ENCODE measurements at regions not wholly inside any gene's neighbourhood (a gene's known extent, or its start where the extent isn't known, plus 50 kb on each side); places are given as distances from the start of the nearest gene placed in this dataset.

DNA sequence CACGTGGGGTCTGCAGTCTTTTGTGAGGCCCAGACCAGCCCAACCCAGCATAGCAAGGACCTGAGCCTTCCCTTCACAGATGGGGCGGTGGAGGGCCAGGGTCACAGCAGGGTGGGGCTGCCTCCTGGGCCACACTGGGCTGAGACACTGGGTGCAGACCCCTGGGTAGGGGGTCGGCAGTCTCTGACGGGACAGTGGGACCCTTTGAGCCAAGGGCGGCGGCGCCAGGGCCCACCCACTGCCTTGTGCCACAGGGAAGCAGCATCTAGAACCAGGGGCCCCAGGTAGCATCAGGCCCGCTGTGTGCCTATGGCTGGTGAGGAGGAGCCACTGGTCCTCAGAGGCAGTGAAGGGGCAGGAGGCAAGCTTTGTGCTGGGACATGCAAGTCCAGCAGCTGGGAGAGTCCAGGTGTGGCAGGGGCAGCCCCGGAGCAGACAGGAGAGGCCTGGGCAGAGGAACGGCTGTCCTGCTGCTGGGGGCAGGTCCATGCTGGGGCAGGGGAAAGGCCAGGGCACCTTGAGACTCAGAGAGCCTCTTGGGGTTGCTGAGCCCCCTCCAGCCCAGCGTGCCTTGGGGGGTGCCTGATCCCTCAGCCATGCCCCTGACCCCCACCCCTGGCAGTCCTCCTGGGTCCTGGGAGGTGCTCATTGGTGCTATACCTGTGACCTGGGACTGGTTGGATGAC, 131.3 kb upstream of the NKX1-1 start:
- H3K9me3 ChIP-seq, result no peaks in the 10 kb centered on the region
- no peak for ATAC-seq
- H3K4me1 ChIP-seq, result peaks cover 0 to 11% (median 0%) of the 10 kb centered on the region in 3 donors
- no peak for TF ChIP-seq EP300 (IDR thresholded peaks at IDR 0.05)
- TF ChIP-seq POLR2AphosphoS5 (IDR thresholded peaks at IDR 0.05), result no peak
- TF ChIP-seq, protein P1, sequence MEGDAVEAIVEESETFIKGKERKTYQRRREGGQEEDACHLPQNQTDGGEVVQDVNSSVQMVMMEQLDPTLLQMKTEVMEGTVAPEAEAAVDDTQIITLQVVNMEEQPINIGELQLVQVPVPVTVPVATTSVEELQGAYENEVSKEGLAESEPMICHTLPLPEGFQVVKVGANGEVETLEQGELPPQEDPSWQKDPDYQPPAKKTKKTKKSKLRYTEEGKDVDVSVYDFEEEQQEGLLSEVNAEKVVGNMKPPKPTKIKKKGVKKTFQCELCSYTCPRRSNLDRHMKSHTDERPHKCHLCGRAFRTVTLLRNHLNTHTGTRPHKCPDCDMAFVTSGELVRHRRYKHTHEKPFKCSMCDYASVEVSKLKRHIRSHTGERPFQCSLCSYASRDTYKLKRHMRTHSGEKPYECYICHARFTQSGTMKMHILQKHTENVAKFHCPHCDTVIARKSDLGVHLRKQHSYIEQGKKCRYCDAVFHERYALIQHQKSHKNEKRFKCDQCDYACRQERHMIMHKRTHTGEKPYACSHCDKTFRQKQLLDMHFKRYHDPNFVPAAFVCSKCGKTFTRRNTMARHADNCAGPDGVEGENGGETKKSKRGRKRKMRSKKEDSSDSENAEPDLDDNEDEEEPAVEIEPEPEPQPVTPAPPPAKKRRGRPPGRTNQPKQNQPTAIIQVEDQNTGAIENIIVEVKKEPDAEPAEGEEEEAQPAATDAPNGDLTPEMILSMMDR (IDR thresholded peaks at IDR 0.05), result no peak
- no peak for TF ChIP-seq POLR2A (IDR thresholded peaks at IDR 0.05)
- H3K27me3 ChIP-seq, result peaks cover 83% of the 10 kb centered on the region
- H3K4me3 ChIP-seq, result no peak overlapping the region
- no peak overlapping the region for H3K27ac ChIP-seq
- no peaks in the 10 kb centered on the region for H3K36me3 ChIP-seq
- WGBS, 2 donors (ENCODE audit: low coverage in 1 of 2), result no CpG with 5 or more reads among the region's 11 CpGs

DNA sequence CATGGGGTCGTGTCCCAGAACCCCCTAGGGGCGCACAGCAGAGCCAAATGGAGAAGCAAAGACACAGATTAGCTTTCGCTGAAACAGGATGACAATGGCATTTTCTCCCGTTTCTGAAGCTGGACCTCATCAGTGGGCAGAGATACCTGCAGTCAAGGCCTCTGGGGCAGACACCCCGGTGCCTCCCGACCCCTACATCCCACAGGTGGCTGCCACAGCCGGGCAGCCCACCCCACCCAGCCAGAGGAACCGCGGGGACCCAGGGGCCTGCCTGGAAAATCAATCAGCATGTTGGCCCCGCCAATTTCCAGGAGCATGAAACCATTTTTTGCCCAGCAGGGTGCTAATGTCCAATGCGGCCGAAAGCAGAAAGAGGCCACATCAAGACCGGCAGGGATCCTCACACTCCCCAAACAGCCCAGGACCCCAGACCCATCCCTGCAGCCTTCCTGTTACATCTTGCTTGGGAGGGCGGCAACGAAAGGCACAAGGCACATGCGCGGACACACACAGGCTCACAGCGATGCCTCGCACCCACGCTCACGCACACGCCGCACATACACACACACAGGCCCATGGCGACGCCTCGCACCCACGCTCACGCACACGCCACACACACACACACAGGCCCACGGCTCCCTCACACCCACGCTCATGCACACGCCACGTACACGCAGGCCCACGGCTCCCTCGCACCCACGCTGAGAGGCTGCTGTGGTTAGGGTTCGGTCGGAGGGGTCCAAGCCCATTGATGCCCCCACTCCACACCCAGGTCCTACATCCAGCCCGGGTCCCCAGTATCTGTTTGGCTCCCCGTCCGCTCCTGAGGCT, 130.6 kb upstream of the NKX1-1 start:
- Histone ChIP-seq H3K4me3 (no peak overlapping the region), H3K9me3 (no peaks in the 10 kb centered on the region), H3K4me1 (peaks cover 0 to 11% (median 0%) of the 10 kb centered on the region in 3 donors), H3K27me3 (peaks cover 86% of the 10 kb centered on the region), H3K36me3 (no peaks in the 10 kb centered on the region), H3K27ac (no peak overlapping the region)
- ATAC-seq, result no peak
- no peak for TF ChIP-seq POLR2A (IDR thresholded peaks at IDR 0.05)
- no peak for TF ChIP-seq POLR2AphosphoS5 (IDR thresholded peaks at IDR 0.05)
- TF ChIP-seq, protein P1 (IDR thresholded peaks at IDR 0.05), result no peak
- TF ChIP-seq EP300 (IDR thresholded peaks at IDR 0.05), result no peak
- WGBS, 2 donors (ENCODE audit: low coverage in 1 of 2), result no CpG with 5 or more reads among the region's 42 CpGs

DNA sequence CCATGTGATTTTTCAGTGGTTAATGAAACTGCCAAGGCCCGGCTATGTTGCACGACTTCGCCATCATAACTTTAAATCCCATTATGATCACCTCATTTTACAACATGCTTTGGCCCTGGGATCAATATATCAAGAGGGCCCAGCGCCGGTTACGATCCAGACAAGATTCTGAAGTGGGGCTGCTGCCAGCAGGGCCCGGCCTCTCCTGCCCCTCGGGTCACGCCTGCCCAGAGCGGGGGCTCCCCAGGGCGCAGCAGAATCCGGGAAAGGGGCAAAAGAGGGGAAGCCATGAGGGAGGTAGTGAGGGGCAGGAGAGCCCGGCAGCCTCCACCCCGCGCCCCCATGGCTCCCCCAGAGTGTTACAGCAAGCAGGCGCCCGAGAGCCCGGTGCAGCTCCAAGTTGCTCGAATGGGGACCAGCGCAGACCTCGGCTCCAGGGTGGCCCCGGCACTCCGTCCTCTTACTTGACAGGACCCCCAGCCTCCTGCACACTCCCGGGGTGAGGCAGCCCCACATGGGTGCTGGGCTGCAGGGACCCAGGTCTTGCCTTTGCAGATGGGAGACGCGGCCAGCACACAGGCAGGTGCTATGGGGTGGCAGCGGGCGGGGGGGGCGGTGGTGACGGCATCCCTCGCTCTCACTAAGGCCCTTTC, 129.8 kb upstream of the NKX1-1 start:
- ATAC-seq, result no peak
- no CpG with 5 or more reads among the region's 31 CpGs for WGBS, 2 donors (ENCODE audit: low coverage in 1 of 2)
- Histone ChIP-seq H3K9me3 (no peaks in the 10 kb centered on the region), H3K36me3 (no peaks in the 10 kb centered on the region), H3K27ac (no peak overlapping the region), H3K27me3 (peaks cover 88% of the 10 kb centered on the region), H3K4me1 (peaks cover 0 to 11% (median 0%) of the 10 kb centered on the region in 3 donors), H3K4me3 (no peak overlapping the region)
- TF ChIP-seq POLR2AphosphoS5 (IDR thresholded peaks at IDR 0.05), result no peak
- TF ChIP-seq POLR2A (IDR thresholded peaks at IDR 0.05), result no peak
- TF ChIP-seq, protein P1 (IDR thresholded peaks at IDR 0.05), result no peak
- no peak for TF ChIP-seq EP300 (IDR thresholded peaks at IDR 0.05)

DNA sequence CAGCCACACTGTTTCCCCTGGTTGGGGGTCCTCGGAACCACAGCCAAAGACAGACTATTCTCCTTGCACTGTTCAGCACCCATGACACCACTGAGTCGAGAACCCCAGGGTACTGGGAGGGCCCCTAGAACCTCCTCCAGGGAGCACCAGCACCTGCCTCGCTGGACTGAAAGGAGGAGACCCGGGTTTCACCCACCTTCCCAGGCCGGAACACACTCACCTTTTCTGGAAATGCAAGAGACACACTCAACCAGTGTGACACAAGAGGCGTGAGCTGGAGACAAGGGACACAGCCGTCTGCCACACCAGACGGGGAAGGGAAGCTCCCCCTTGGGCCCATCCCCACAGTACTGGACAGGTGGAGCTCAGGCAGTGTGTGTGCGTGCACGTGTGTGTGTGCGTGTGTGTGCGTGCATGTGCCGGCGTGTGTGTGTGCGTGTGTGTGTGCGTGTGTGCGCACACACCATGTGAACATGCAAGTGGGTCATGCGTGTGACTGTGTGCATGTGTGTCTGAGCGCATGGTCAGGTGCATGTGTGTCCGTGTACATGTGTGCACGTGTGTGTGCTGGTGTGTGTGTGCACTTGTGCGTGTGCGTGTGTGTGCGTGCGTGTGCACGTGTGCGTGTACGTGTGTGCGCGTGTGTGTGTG, 128.8 kb upstream of the NKX1-1 start:
- Histone ChIP-seq H3K27ac (no peak overlapping the region), H3K4me1 (peaks cover 0 to 11% (median 0%) of the 10 kb centered on the region in 3 donors), H3K27me3 (peaks cover 90% of the 10 kb centered on the region), H3K36me3 (no peaks in the 10 kb centered on the region), H3K9me3 (no peaks in the 10 kb centered on the region), H3K4me3 (no peak overlapping the region)
- 80 to 84% methylated on average over 4 to 11 of the region's 30 CpGs for WGBS, 2 donors (ENCODE audit: low coverage in 1 of 2)
- no peak for ATAC-seq
- TF ChIP-seq, protein P1 (IDR thresholded peaks at IDR 0.05), result no peak
- no peak for TF ChIP-seq POLR2A (IDR thresholded peaks at IDR 0.05)
- TF ChIP-seq POLR2AphosphoS5 (IDR thresholded peaks at IDR 0.05), result no peak
- TF ChIP-seq EP300 (IDR thresholded peaks at IDR 0.05), result no peak
